Neural cell (in vitro differentiated cells): ENCODE measurements at regions not wholly inside any gene's neighbourhood (a gene's known extent, or its start where the extent isn't known, plus 50 kb on each side); places are given as distances from the start of the nearest gene placed in this dataset.

Source experiments
- H2AFZ ChIP-seq: fragments of 200-600, 300-800 bp; sonication (generic), shearing (Covaris generic); 2 replicates; pipeline ENCODE4 v1.6.0; 2014; ENCODE audit warnings: low read depth, mild to moderate bottlenecking, antibody characterized with exemption, low read length, moderate library complexity
- H3F3A ChIP-seq: fragments of 200-600 bp; shearing (Covaris generic); 2 replicates; pipeline ENCODE4 v1.6.1; 2016; ENCODE audit warnings: mild to moderate bottlenecking, moderate library complexity, mixed read lengths, antibody characterized with exemption, low read length; ENCODE audit not compliant: insufficient read depth, poor library complexity, severe bottlenecking
- H3K27ac ChIP-seq: fragments of 200-600, 300-800 bp; sonication (generic), shearing (Covaris generic); 2 replicates; pipeline ENCODE4 v1.5.1; 2014; ENCODE audit warnings: mild to moderate bottlenecking, low read length, moderate library complexity
- H3K27me3 ChIP-seq: fragments of 300-800, 200-600 bp; sonication (generic), shearing (Covaris generic); 2 replicates; pipeline ENCODE4 v1.6.0; 2014; ENCODE audit warnings: mild to moderate bottlenecking, low read depth, low read length, moderate library complexity; ENCODE audit not compliant: insufficient read depth
- H3K36me3 ChIP-seq: fragments of 300-800, 200-600 bp; sonication (generic), shearing (Covaris generic); 2 replicates; pipeline ENCODE4 v1.5.1; 2014; ENCODE audit warnings: mild to moderate bottlenecking, antibody characterized with exemption, low read length, moderate library complexity; ENCODE audit not compliant: insufficient read depth
- H3K4me2 ChIP-seq: fragments of 300-800, 200-600 bp; sonication (generic), shearing (Covaris generic); 2 replicates; pipeline ENCODE4 v1.6.0; 2014; ENCODE audit warnings: mild to moderate bottlenecking, low read length
- H3K4me3 ChIP-seq: fragments of 300-800, 200-600 bp; sonication (generic), shearing (Covaris generic); 2 replicates; pipeline ENCODE4 v1.5.1; 2014; ENCODE audit warnings: mild to moderate bottlenecking, low read length, moderate library complexity
- H3K79me2 ChIP-seq: fragments of 200-600 bp; shearing (Covaris generic); replicated peaks from 2 replicates; pipeline ENCODE4 v1.6.0; 2014; ENCODE audit warnings: mild to moderate bottlenecking, low read length, moderate library complexity; ENCODE audit not compliant: insufficient read depth
- H3K9ac ChIP-seq: fragments of 300-800, 200-600 bp; sonication (generic), shearing (Covaris generic); 2 replicates; pipeline ENCODE4 v1.6.1; 2016; ENCODE audit warnings: mild to moderate bottlenecking, low read length, mixed read lengths
- H3K9me2 ChIP-seq: fragments of 200-600 bp; shearing (Covaris generic); 2 replicates; pipeline ENCODE4 v1.6.1; 2016; ENCODE audit warnings: mild to moderate bottlenecking, low read length, mixed read lengths; ENCODE audit not compliant: insufficient read depth
- H3K9me3 ChIP-seq: fragments of 200-600, 300-800 bp; sonication (generic), shearing (Covaris generic); 2 replicates; pipeline ENCODE4 v1.6.1; 2016; ENCODE audit warnings: mild to moderate bottlenecking, mixed run types, low read length, moderate library complexity, mixed read lengths
- H4K20me1 ChIP-seq: fragments of 200-600 bp; shearing (Covaris generic); 2 replicates; pipeline ENCODE4 v1.6.1; 2016; ENCODE audit warnings: mild to moderate bottlenecking, mixed run types; ENCODE audit not compliant: insufficient read depth
- CTCF ChIP-seq: fragments of 450-650 bp; IDR thresholded peaks from 2 replicates; pipeline ENCODE4 v1.5.1; 2014; ENCODE audit warnings: antibody characterized with exemption, mild to moderate bottlenecking, moderate library complexity; ENCODE audit not compliant: poor library complexity, severe bottlenecking
- EP300 ChIP-seq: fragments of 450-650 bp; conservative IDR thresholded peaks from 2 replicates; pipeline ENCODE4 v1.6.1; 2014; ENCODE audit warnings: antibody characterized with exemption, mild to moderate bottlenecking, moderate library complexity; ENCODE audit not compliant: poor library complexity, severe bottlenecking
- EZH2 ChIP-seq: fragments of 200-600, 300-800 bp; shearing (Covaris generic), sonication (generic); IDR thresholded peaks from 2 replicates; pipeline ENCODE4 v1.6.1; 2014; ENCODE audit warnings: antibody characterized with exemption, low read length, borderline replicate concordance, mild to moderate bottlenecking; ENCODE audit not compliant: insufficient read depth, poor library complexity, severe bottlenecking
- MXI1 ChIP-seq: fragments of 450-650 bp; conservative IDR thresholded peaks from 2 replicates; pipeline ENCODE4 v1.6.1; 2014; ENCODE audit warnings: antibody characterized with exemption, mild to moderate bottlenecking; ENCODE audit not compliant: poor library complexity, severe bottlenecking
- POLR2AphosphoS5 ChIP-seq: IDR thresholded peaks from 2 replicates; pipeline ENCODE4 v1.6.1; 2012
- REST ChIP-seq: IDR thresholded peaks from 2 replicates; pipeline ENCODE4 v1.6.1; 2012; ENCODE audit warnings: borderline replicate concordance
- SMC3 ChIP-seq: fragments of 450-650 bp; conservative IDR thresholded peaks from 2 replicates; pipeline ENCODE4 v1.6.1; 2014; ENCODE audit warnings: antibody characterized with exemption, mild to moderate bottlenecking, moderate library complexity; ENCODE audit not compliant: poor library complexity
- TAF1 ChIP-seq: IDR thresholded peaks from 2 replicates; pipeline ENCODE4 v1.6.1; 2012; ENCODE audit warnings: low read depth

DNA sequence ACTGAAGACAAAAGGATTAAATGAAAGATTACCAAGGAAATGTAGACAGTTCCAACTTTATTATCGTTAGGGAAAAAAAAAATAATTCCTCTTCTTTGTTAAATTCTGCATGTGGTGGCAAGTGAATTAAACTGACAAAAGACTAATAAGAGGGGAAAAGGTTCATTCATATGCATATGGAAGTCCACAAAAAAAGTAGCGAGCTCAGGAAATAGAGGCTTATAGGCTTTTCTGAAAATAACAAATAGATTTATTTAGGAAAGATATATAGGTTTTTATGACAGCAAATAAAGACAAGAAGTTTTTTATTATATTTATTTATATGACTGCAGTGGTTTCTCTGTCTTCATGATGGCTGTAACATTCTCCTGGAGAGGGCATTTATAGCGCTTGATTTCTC is 246.0 kb downstream of the NAF1 start:
- H3K27ac ChIP-seq: no peak overlapping the region
- peaks cover 5% of the 10 kb centered on the region for H3K9me3 ChIP-seq
- no peak overlapping the region for H3K4me3 ChIP-seq
- no peaks in the 10 kb centered on the region for H3K79me2 ChIP-seq
- H3K9ac ChIP-seq: no peak overlapping the region
- H4K20me1 ChIP-seq: no peaks in the 10 kb centered on the region
- TF ChIP-seq POLR2AphosphoS5 (no peak), TAF1 (no peak), MXI1 (no peak)
- no peak overlapping the region for H2AFZ ChIP-seq
- H3K36me3 ChIP-seq: no peaks in the 10 kb centered on the region
- no peaks in the 10 kb centered on the region for H3F3A ChIP-seq
- H3K9me2 ChIP-seq: no peaks in the 10 kb centered on the region
- no peak overlapping the region for H3K4me2 ChIP-seq
- no peaks in the 10 kb centered on the region for H3K27me3 ChIP-seq

DNA sequence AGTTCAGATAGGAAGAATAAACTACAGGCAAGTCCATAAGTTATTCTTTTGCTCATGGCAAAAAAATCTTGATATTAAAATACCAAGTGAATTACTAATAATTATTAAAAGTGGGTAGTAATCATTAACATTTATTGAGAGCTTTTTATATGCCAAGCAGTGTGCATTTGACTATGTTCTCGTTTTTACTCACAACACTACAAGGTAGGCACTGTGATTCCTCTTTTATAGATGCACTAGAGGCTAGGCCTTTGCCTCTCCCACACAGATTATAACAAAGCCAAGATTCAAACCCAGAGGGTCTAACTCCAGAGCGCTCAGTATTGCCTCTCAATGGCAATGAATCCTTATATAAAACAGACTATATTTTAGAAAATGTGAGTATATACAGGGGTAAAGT is 254.2 kb downstream of the NAF1 start:
- no peak overlapping the region for H3K9ac ChIP-seq
- no peak overlapping the region for H3K4me3 ChIP-seq
- TF ChIP-seq POLR2AphosphoS5 (no peak), SMC3 (no peak), REST (no peak), EZH2 (no peak)
- H3K36me3 ChIP-seq: no peaks in the 10 kb centered on the region
- H3K9me2 ChIP-seq: no peaks in the 10 kb centered on the region
- H3K4me2 ChIP-seq: no peak overlapping the region
- no peak overlapping the region for H2AFZ ChIP-seq
- no peaks in the 10 kb centered on the region for H3K79me2 ChIP-seq
- H3F3A ChIP-seq: no peaks in the 10 kb centered on the region
- no peaks in the 10 kb centered on the region for H3K27me3 ChIP-seq
- no peaks in the 10 kb centered on the region for H4K20me1 ChIP-seq
- no peak overlapping the region for H3K27ac ChIP-seq
- no peaks in the 10 kb centered on the region for H3K9me3 ChIP-seq

DNA sequence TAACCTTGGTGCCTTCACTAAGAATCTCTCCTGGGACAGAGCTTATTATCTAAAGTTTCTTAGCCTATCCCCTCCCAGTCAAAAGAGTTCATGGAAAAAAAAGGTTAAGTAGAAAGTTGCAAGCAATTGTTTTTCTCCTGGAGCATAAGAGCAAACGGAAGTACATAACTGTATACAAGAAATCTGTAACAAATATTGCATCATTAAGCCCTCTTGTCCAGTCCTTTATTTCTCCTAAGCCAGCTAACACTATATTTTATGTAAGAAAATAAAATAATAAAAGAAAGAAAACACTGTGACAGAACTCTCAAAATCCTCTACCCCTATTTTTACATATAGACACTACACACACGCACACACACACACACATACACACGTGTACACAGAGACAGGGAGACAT is 255.3 kb downstream of the NAF1 start:
- no peak for TF ChIP-seq MXI1
- no peak for TF ChIP-seq EP300
- TF ChIP-seq TAF1: no peak
- no peak for TF ChIP-seq REST
- no peak for TF ChIP-seq EZH2
- no peak for TF ChIP-seq SMC3
- no peak for TF ChIP-seq CTCF
- Histone ChIP-seq H3K9me3 (peaks cover 2% of the 10 kb centered on the region), H3K4me3 (no peak overlapping the region), H3F3A (no peaks in the 10 kb centered on the region), H3K9ac (no peak overlapping the region), H3K9me2 (no peaks in the 10 kb centered on the region), H4K20me1 (no peaks in the 10 kb centered on the region), H2AFZ (no peak overlapping the region), H3K79me2 (no peaks in the 10 kb centered on the region), H3K27ac (no peak overlapping the region), H3K36me3 (no peaks in the 10 kb centered on the region), H3K27me3 (no peaks in the 10 kb centered on the region), H3K4me2 (no peak overlapping the region)
